ENCODE measurements at regions not wholly inside any gene's neighbourhood (a gene's known extent, or its start where the extent isn't known, plus 50 kb on each side); places are given as distances from the start of the nearest gene placed in this dataset.

- TF ChIP-seq CTCF (IDR thresholded peaks at IDR 0.05; ENCODE audit: low read length) (no peak), EZH2 (IDR thresholded peaks at IDR 0.05; ENCODE audit: borderline replicate concordance, low read length) (no peak)
Measured at GRCh38 chrX:147405764-147406163, 506.0 kb upstream of the FMR1 start.

Measured in OCI-LY1 (cell line).